GM10266 (cell line): ENCODE measurements at regions not wholly inside any gene's neighbourhood (a gene's known extent, or its start where the extent isn't known, plus 50 kb on each side); places are given as distances from the start of the nearest gene placed in this dataset.
"Not testable (repeated sequence)": the region's sequence is repeated elsewhere in the genome, so short reads cannot be mapped to it uniquely, and the experiment has no call there.

Experiments used
- DNase-seq: peaks from one replicate; pipeline ENCODE4 v3.0.0; 2012; ENCODE audit errors: extremely low spot score
- TF ChIP-seq, protein P1 (sequence below): IDR thresholded peaks from 2 replicates; pipeline ENCODE4 v1.5.1; 2012; ENCODE audit warnings: mild to moderate bottlenecking, low read depth; ENCODE audit not compliant: control insufficient read depth, insufficient read depth; ENCODE audit errors: missing control alignments

DNA sequence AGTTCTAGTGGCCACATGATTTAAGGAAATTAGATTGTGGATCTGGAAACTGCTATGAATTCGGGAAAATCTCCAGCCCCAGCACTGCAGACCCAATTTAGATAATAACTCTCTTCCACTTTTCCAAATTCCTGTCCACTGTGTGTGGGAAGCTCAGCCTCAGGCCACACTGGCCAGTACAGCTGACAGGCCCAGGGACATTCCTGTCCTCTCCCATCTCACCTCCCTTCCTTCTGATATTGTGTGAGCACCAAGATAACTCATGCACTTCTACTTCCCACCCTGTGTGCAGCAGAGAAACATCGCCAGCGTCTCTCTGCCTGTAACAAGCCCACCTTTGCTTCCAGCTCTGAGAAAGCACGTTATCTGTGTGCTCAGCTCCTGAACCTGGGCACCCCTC lies 145.1 kb upstream of the RREB1 start:
- DNase-seq, result no peak
- TF ChIP-seq, protein P1, sequence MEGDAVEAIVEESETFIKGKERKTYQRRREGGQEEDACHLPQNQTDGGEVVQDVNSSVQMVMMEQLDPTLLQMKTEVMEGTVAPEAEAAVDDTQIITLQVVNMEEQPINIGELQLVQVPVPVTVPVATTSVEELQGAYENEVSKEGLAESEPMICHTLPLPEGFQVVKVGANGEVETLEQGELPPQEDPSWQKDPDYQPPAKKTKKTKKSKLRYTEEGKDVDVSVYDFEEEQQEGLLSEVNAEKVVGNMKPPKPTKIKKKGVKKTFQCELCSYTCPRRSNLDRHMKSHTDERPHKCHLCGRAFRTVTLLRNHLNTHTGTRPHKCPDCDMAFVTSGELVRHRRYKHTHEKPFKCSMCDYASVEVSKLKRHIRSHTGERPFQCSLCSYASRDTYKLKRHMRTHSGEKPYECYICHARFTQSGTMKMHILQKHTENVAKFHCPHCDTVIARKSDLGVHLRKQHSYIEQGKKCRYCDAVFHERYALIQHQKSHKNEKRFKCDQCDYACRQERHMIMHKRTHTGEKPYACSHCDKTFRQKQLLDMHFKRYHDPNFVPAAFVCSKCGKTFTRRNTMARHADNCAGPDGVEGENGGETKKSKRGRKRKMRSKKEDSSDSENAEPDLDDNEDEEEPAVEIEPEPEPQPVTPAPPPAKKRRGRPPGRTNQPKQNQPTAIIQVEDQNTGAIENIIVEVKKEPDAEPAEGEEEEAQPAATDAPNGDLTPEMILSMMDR, result no peak

DNA sequence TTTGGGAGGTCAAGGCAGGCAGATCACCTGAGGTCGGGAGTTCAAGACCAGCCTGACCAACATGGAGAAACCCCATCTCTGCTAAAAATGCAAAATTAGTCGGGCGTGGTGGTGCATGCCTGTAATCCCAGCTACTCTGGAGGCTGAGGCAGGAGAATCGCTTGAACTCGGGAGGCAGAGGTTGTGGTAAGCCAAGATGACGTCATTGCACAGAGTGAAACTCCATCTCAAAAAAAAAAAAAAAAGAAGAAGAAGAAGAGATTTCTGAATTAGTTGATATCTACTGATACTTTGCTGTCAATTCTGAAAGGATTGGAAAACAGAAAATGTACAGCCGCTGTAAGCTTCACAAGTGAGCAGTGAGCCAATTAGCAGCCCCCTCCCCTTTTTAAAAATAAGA lies 144.4 kb upstream of the RREB1 start:
- not testable (repeated sequence) for DNase-seq

DNA sequence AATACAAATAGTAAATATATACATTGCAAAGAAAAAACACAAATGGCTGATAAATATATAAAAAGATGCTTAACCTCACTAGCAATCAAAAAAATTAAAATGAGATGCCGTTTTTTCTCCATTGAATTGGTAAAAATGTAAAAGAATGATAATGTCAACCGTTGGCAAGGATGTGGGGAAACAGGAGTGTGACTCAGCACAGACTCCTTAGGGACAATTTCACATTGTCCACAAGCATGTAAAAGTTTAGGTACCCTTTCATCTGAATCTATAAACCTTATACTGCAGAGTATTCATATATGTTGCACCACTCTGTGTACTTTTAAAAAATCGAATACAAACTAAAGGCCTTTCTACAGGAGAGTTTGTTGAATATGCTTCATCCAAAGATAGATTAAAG lies 143.1 kb upstream of the RREB1 start:
- DNase-seq, result no peak
- TF ChIP-seq, protein P1, result no peak

DNA sequence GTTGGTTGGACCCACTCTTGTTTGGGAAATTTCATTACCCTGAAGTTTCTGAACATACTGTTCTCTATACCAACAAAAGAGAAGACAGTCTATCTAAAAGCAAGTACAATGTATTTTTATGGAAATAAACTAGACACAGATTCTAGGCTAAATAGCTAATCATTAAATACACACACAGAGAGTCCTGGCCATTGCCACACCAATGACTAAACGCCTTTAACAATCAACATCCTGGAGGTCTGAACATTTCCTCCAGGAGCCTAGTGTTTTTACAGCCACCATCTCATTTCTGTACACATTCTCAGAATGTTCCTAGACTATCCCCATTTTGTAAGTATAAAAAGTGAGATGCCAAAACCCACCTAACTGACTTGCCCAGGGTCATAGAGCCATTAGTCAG lies 141.6 kb upstream of the RREB1 start:
- no peak for DNase-seq

DNA sequence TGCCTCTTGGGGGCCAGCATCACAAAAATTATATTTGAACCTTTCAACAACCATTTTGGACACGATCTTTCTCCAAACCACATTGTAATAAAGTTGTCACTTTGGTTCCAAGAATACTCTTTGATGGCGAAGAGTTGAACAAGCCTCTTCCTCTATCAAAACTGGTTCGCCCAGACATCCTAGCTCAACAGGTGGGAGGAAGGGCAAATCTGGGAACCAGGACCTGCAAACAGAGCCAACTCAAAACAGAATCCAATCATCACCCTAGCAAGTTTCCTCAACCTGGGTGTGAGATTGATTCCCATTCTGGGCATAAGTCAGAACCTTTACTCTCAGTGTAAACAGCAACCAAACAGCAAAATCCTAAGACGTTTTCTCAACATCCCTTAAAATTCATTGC lies 141.2 kb upstream of the RREB1 start:
- TF ChIP-seq, protein P1, result no peak
- no peak for DNase-seq

More for the DNA sequence above, 141.6 kb upstream of the RREB1 start:
- TF ChIP-seq, protein P1, result no peak

DNA sequence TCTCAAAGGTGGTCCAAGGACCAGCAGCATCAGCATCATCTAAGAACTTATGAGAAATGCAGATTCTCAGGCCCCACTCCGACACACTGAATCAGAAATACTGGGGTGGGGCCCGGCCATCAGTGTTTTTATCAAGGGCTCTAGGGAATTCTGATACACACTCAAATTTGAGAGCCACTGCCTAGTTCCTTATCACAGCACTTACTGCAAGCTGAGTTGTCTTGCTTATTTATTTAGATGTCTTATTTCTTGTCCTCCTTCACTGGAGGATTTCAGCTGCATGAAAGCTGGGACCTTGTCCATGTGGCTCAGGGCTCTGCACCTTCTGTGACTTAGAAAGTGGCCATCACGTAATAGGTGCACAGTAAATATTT lies 139.4 kb upstream of the RREB1 start:
- TF ChIP-seq, protein P1, result no peak
- DNase-seq, result no peak

DNA sequence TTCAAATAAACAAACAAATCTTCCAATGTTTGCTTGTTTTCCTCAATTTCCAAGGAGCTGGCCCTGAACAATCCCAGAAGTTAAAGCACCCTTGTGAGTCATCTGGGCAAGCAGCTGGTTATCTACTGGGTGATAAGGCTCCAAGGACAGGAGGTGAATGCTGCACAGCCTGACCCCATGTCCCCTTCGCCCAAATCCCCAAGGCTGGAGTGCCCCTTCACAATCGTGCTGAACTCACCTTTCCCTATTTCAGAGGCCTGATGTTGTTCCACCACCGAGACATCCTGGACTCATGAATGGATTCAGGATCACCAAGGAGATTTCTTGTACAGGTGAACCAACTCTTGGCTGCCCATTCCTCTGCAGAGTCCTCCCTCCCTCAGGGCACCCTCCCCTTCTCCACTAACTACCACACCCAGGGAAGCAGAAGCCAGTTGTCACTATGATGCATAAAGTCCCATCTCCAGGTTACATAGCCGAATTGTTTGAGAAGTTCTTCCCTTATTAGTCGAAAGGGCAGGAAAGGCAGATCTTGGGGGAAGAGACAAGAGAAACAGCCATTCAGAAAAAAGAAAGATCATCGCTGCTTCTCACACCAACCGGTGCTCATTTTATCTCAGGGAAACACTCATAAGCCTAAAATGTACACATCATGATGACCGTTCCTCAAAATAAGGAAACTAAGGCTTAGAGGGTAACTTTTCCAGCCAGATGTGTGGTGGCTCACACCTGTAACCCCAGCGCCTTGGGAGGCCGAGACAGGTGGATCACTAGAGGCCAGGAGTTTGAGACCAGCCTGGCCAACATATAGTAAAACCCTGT lies 138.8 kb upstream of the RREB1 start:
- TF ChIP-seq, protein P1, result no peak
- DNase-seq, result no peak
